Small intestine (tissue), 7 donors: ENCODE measurements at regions not wholly inside any gene's neighbourhood (a gene's known extent, or its start where the extent isn't known, plus 50 kb on each side); places are given as distances from the start of the nearest gene placed in this dataset.

Experiments
- DNase-seq, 2 donors: peaks; one replicate each; pipeline versions ENCODE4 v3.0.0 to v3.0.0-alpha.2; 2013
- FAIRE-seq: peaks from 2 replicates; lab custom pipeline; 2012; peaks lifted over from hg19 to GRCh38; lab: Jason Lieb, UNC
- H3K27ac ChIP-seq, 3 donors: one replicate each; pipeline ENCODE4 v1.5.1; 2013; ENCODE audit warnings: low read length in 2 of 3, mild to moderate bottlenecking in 2 of 3, control low read depth in 1 of 3, inconsistent platforms in 1 of 3, low read depth in 1 of 3, moderate library complexity in 1 of 3
- H3K27me3 ChIP-seq, 3 donors: one replicate each; pipeline ENCODE4 v1.6.1; 2013; ENCODE audit warnings: low read length in 3 of 3, inconsistent platforms in 1 of 3; ENCODE audit not compliant: control insufficient read depth in 3 of 3, insufficient read depth in 3 of 3
- H3K36me3 ChIP-seq, 3 donors: one replicate each; pipeline ENCODE4 v1.6.1; 2013; ENCODE audit warnings: low read length in 3 of 3, inconsistent platforms in 1 of 3, low read depth in 1 of 3, mild to moderate bottlenecking in 1 of 3, moderate library complexity in 1 of 3; ENCODE audit not compliant: control insufficient read depth in 3 of 3, insufficient read depth in 2 of 3
- H3K4me1 ChIP-seq, 3 donors: one replicate each; pipeline ENCODE4 v1.6.1; 2013; ENCODE audit warnings: low read length in 2 of 3, inconsistent platforms in 1 of 3, low read depth in 1 of 3, mild to moderate bottlenecking in 1 of 3, moderate library complexity in 1 of 3; ENCODE audit not compliant: control insufficient read depth in 3 of 3, insufficient read depth in 2 of 3
- H3K4me3 ChIP-seq, 3 donors: one replicate each; pipeline ENCODE4 v1.5.1; 2013; ENCODE audit warnings: low read length in 3 of 3, control low read depth in 1 of 3, inconsistent platforms in 1 of 3, low read depth in 1 of 3, mild to moderate bottlenecking in 1 of 3, moderate library complexity in 1 of 3
- H3K9me3 ChIP-seq, 2 donors: one replicate each; pipeline ENCODE4 v1.6.1; 2013; ENCODE audit warnings: low read depth in 1 of 2, low read length in 1 of 2; ENCODE audit not compliant: control insufficient read depth in 2 of 2, insufficient read depth in 1 of 2
- WGBS, 3 donors: extraction: QIAGEN DNeasy Blood & Tissue Kit; methylation state at CpG; one replicate each; pipeline ENCODE4 v1.1.7; 2013; 5-methylcytosine and 5-hydroxymethylcytosine counted together
- donor health status: healthy with polysubstance abuse.
- donor health status: control.
- donor health status: control.
- donor health status: Bipolar disorder and iron deficiency.
- donor health status: healthy.

DNA sequence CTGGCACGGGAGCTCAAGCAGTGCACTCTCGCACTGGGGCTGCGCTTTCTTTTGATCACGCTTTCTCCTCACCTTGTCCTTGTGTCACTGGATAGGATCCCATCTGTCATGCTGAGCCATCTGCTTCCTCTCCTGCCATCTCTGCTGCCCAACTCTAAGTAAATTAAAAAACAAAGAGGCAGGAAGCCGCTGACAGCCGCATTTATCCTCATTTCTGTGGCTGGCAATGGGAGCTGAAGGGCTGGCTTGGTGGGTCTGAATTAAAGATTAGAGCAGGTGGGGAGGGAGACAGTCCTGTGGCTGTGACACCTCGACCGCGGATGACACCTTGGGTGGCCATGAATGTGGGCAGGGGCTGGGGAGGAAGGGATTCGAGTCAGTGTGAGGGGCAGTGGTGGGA lies 159.2 kb upstream of the ALDH1B1 start:
- FAIRE-seq, result no peak
- no peaks in the 10 kb centered on the region for H3K36me3 ChIP-seq
- 67 to 94% (median 67%) methylated on average over 10 of the region's 10 CpGs for WGBS, 3 donors

GRCh38 chr9:38232895-38233294 lies 159.6 kb upstream of the ALDH1B1 start:
- 18 to 69% (median 43%) methylated on average over 6 of the region's 6 CpGs for WGBS, 3 donors
- DNase-seq (peak in 1 of 2 donors; percentile 3), FAIRE-seq (no peak)
- Histone ChIP-seq H3K27ac (no peak overlapping the region), H3K4me1 (peaks cover 0 to 24% (median 0%) of the 10 kb centered on the region in 3 donors), H3K9me3 (no peaks in the 10 kb centered on the region), H3K4me3 (no peak overlapping the region), H3K36me3 (no peaks in the 10 kb centered on the region), H3K27me3 (peaks cover 0 to 15% (median 0%) of the 10 kb centered on the region in 3 donors)

More for the DNA sequence above, 159.2 kb upstream of the ALDH1B1 start:
- DNase-seq, result no peak
- peaks cover 0 to 1% of the 10 kb centered on the region in 2 donors for H3K9me3 ChIP-seq
- H3K4me1 ChIP-seq, result peaks cover 0 to 24% (median 0%) of the 10 kb centered on the region in 3 donors
- no peak overlapping the region for H3K27ac ChIP-seq
- H3K4me3 ChIP-seq, result no peak overlapping the region
- H3K27me3 ChIP-seq, result peaks cover 0 to 11% (median 0%) of the 10 kb centered on the region in 3 donors

DNA sequence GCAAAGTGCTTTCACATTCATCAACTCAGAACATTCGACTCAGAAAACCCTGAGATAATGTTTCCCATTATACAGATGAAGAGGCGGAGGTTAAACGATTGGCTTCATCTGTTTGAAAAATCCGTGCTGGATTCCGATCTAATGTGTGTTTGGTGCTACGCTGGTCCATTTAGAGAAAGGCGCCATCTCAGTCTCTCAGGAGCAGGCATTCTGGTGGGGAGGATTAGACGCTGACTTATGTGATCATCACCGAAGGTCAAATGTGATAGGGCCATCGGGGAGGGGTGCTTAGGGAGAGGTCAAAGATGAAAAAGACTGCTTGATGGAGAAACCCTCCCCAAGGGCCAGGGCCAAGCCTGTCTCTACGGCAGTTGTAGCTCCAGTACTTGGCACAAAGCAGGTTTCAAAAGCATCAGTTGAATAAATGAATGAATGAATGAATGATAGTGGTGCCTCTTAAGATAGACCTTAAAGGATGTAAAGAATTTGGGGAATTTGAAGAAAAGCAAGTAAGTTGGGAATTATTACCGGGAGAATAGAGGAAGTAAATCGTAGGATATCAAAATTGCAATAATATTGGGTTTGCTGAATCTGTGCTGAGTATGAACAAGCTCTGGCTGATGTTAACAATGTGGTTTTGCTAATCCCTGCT lies 160.6 kb upstream of the SHB start:
- no peak for FAIRE-seq

GRCh38 chr9:38229104-38229500 lies 160.1 kb upstream of the SHB start:
- FAIRE-seq, result no peak

More for the DNA sequence above, 160.6 kb upstream of the SHB start:
- H3K27me3 ChIP-seq, result peaks cover 0 to 18% (median 3%) of the 10 kb centered on the region in 3 donors
- H3K9me3 ChIP-seq, result no peaks in the 10 kb centered on the region
- 84 to 85% (median 85%) methylated on average over 13 of the region's 13 CpGs for WGBS, 3 donors
- no peak overlapping the region for H3K27ac ChIP-seq
- H3K4me3 ChIP-seq, result no peak overlapping the region
- no peaks in the 10 kb centered on the region for H3K36me3 ChIP-seq
- DNase-seq, result no peak
- peaks cover 0 to 19% (median 0%) of the 10 kb centered on the region in 3 donors for H3K4me1 ChIP-seq

GRCh38 chr9:38228331-38229103 lies 159.5 kb upstream of the SHB start:
- Histone ChIP-seq H3K4me3 (no peak overlapping the region), H3K36me3 (no peaks in the 10 kb centered on the region), H3K4me1 (peaks cover 0 to 11% (median 0%) of the 10 kb centered on the region in 3 donors), H3K27me3 (peaks cover 0 to 18% (median 3%) of the 10 kb centered on the region in 3 donors), H3K27ac (no peak overlapping the region), H3K9me3 (no peaks in the 10 kb centered on the region)
- 51 to 54% (median 53%) methylated on average over 13 of the region's 13 CpGs for WGBS, 3 donors
- DNase-seq (no peak), FAIRE-seq (no peak)

More at GRCh38 chr9:38229104-38229500, 160.1 kb upstream of the SHB start:
- Histone ChIP-seq H3K27me3 (peaks cover 0 to 18% (median 3%) of the 10 kb centered on the region in 3 donors), H3K4me1 (peaks cover 0 to 15% (median 0%) of the 10 kb centered on the region in 3 donors), H3K4me3 (no peak overlapping the region), H3K27ac (no peak overlapping the region), H3K36me3 (no peaks in the 10 kb centered on the region), H3K9me3 (no peaks in the 10 kb centered on the region)
- DNase-seq, result no peak
- WGBS, 3 donors, result 69 to 83% (median 79%) methylated on average over 5 of the region's 5 CpGs

DNA sequence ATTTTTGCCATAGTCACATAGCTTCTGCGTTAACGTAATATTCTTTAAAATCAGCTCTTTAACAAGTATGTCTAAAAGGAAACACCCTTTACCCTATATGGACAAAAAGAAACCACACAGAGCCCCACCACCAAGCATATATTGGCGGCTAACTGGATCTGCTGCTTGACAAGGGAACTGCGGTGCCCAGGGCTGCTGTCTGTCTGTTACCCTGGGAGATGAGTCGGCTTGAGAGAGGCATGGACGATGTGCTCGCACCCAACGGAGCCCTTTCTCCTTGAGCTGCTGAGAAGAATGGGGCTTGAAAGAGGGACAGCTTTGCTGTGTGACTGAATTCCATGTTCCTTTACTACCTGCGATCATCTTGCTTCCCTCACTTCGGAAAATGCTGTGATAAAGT lies 158.6 kb upstream of the SHB start:
- DNase-seq (no peak), FAIRE-seq (no peak)
- WGBS, 3 donors, result 49 to 57% (median 55%) methylated on average over 10 of the region's 10 CpGs
- Histone ChIP-seq H3K4me3 (no peak overlapping the region), H3K36me3 (no peaks in the 10 kb centered on the region), H3K27ac (no peak overlapping the region), H3K9me3 (no peaks in the 10 kb centered on the region), H3K27me3 (peaks cover 0 to 18% (median 3%) of the 10 kb centered on the region in 3 donors), H3K4me1 (peaks cover 0 to 5% (median 0%) of the 10 kb centered on the region in 3 donors)

DNA sequence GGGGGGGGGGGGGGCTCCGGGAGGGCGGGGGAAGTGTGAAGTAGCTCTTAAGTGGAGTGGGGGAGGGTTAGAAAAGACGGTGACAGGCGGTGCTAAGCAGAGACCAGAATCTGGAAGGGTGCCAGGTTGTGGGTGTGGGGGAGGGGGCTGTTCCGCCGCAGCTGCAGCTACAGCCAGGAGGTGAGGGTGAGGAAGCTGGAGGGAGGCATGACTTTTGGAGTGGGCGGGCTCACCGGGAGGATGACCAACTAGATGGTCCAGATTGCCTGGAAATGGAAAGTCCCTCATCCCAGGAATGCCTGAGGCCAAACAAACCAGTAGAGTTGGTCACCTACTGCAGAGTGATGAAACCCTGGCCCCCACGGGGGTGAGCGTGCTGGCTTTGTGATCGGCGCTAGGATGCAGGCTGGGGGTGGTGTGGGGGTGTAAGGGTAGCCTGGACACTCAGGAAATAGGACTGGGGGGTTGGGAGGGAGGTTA lies 158.1 kb upstream of the SHB start:
- FAIRE-seq (no peak), DNase-seq (peak in 1 of 2 donors; percentile 67)
- Histone ChIP-seq H3K27me3 (peaks cover 0 to 18% (median 3%) of the 10 kb centered on the region in 3 donors), H3K4me1 (peaks cover 0 to 5% (median 0%) of the 10 kb centered on the region in 3 donors), H3K27ac (no peak overlapping the region), H3K36me3 (no peaks in the 10 kb centered on the region), H3K9me3 (no peaks in the 10 kb centered on the region), H3K4me3 (no peak overlapping the region)
- 3 to 12% (median 6%) methylated on average over 10 to 12 of the region's 12 CpGs for WGBS, 3 donors

DNA sequence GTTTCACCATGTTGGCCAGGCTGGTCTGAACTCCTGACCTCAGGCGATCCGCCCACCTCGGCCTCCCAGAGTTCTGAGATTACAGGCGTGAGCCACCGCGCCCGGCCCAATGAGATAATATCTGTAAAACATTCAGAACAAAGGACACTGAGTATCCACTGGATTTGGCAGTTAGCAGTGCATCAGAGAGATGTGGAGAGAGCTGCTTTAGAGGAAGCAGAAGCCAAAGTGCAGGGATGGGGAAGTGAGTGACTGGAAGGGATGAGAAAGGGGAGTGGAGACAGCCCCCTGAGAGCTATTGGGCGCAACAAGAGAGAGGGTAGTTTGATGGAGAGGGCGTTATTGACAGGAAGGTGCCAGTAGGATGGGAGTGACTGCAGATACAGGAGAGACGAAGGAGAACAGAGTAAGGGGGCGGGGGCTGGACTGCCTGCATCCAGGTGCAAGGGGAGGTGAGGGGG lies 157.5 kb upstream of the SHB start:
- Histone ChIP-seq H3K4me1 (peaks cover 0 to 5% (median 0%) of the 10 kb centered on the region in 3 donors), H3K4me3 (no peak overlapping the region), H3K27ac (no peak overlapping the region), H3K36me3 (no peaks in the 10 kb centered on the region), H3K27me3 (peaks cover 0 to 18% (median 3%) of the 10 kb centered on the region in 3 donors), H3K9me3 (no peaks in the 10 kb centered on the region)
- 9 to 13% (median 10%) methylated on average over 11 of the region's 11 CpGs for WGBS, 3 donors
- DNase-seq, result no peak
- FAIRE-seq, result no peak
